ENCODE measurements at regions not wholly inside any gene's neighbourhood (a gene's known extent, or its start where the extent isn't known, plus 50 kb on each side); places are given as distances from the start of the nearest gene placed in this dataset.

DNA sequence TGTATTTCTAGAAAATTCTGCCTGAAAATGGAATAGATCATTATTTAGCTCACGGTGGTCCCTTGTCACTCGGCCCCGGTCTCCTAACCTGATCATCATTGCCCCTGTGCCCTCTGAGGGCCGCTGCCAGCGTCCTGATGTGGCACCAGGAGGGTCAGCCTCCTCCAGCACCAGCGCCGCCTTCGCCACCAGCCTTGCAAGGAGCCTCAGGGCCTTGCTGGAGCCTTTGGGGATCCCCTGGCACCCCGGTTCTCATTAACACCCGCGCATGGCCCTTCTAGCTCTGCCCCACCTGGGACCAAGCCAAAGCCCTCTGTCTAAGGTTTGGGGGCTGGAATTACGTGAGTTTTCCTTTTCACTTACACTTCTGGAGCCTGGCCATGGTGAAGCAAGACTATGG lies 282.5 kb upstream of the ADARB2 start:
- Histone ChIP-seq H3K27ac (ENCODE audit: low read depth in 1 of 2, low read length in 2 of 2) (no peak overlapping the region), H3K27me3 (ENCODE audit: control insufficient read depth in 4 of 4, insufficient read depth in 4 of 4, low read length in 3 of 4) (no peaks in the 10 kb centered on the region), H3K36me3 (ENCODE audit: control insufficient read depth in 4 of 4, insufficient read depth in 3 of 4, low read depth in 1 of 4, low read length in 3 of 4) (no peaks in the 10 kb centered on the region), H3K9ac (ENCODE audit: low read depth in 1 of 2, low read length in 2 of 2) (no peak overlapping the region), H3K4me3 (ENCODE audit: low read depth in 1 of 3, low read length in 3 of 3) (no peak overlapping the region), H3K4me1 (ENCODE audit: control insufficient read depth in 4 of 4, insufficient read depth in 4 of 4, low read length in 3 of 4) (no peaks in the 10 kb centered on the region), H3K9me3 (ENCODE audit: control insufficient read depth in 4 of 4, low read length in 3 of 4) (no peaks in the 10 kb centered on the region)
- no peak for DNase-seq (ENCODE audit: low spot score)
- WGBS = 86% methylated on average over 12 of the region's 12 CpGs
- no peak for TF ChIP-seq FOXA1 (IDR thresholded peaks at IDR 0.05)
- TF ChIP-seq, protein P1, sequence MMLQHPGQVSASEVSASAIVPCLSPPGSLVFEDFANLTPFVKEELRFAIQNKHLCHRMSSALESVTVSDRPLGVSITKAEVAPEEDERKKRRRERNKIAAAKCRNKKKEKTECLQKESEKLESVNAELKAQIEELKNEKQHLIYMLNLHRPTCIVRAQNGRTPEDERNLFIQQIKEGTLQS (IDR thresholded peaks at IDR 0.05) = no peak
- no peak for TF ChIP-seq SP1 (IDR thresholded peaks at IDR 0.05)
- no peak for TF ChIP-seq HNF4A (conservative IDR thresholded peaks at IDR 0.05)
- no peak for TF ChIP-seq EGR1 (IDR thresholded peaks at IDR 0.05; ENCODE audit: low read depth in 2 of 2)
- TF ChIP-seq JUND (IDR thresholded peaks at IDR 0.05) = no peak
- TF ChIP-seq, protein P2, sequence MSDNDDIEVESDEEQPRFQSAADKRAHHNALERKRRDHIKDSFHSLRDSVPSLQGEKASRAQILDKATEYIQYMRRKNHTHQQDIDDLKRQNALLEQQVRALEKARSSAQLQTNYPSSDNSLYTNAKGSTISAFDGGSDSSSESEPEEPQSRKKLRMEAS (IDR thresholded peaks at IDR 0.05) = no peak
- TF ChIP-seq GABPA (IDR thresholded peaks at IDR 0.05 in 1 of 2, conservative IDR thresholded peaks at IDR 0.05 in 1 of 2) = no peak
- TF ChIP-seq NR2F2 (IDR thresholded peaks at IDR 0.05) = no peak
- TF ChIP-seq RAD21 (IDR thresholded peaks at IDR 0.05) = no peak
- TF ChIP-seq, protein P3, sequence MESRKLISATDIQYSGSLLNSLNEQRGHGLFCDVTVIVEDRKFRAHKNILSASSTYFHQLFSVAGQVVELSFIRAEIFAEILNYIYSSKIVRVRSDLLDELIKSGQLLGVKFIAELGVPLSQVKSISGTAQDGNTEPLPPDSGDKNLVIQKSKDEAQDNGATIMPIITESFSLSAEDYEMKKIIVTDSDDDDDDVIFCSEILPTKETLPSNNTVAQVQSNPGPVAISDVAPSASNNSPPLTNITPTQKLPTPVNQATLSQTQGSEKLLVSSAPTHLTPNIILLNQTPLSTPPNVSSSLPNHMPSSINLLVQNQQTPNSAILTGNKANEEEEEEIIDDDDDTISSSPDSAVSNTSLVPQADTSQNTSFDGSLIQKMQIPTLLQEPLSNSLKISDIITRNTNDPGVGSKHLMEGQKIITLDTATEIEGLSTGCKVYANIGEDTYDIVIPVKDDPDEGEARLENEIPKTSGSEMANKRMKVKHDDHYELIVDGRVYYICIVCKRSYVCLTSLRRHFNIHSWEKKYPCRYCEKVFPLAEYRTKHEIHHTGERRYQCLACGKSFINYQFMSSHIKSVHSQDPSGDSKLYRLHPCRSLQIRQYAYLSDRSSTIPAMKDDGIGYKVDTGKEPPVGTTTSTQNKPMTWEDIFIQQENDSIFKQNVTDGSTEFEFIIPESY (IDR thresholded peaks at IDR 0.05) = no peak
- no peak for TF ChIP-seq RXRA (IDR thresholded peaks at IDR 0.05)

DNA sequence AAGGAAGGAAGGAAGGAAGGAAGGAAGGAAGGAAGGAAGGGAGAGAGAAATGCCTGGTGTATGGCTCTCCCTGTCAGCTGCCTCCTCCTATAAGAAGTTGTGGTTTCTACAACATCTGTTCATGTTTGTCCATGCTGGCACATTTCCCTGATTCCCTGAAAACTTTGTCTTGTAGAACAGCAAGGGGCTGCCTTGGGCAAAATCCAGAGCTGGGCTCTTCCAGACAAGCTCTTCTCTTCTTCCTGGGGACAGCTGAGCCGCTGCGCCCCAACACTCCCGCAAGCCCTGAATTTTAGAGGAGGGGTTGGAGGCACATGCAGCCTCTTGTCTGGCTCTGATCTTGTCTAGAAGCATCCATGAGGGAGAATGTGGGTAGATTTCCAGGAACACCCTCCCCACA lies 282.0 kb upstream of the ADARB2 start:
- Histone ChIP-seq H3K36me3 (ENCODE audit: control insufficient read depth in 4 of 4, insufficient read depth in 3 of 4, low read depth in 1 of 4, low read length in 3 of 4) (no peaks in the 10 kb centered on the region), H3K4me1 (ENCODE audit: control insufficient read depth in 4 of 4, insufficient read depth in 4 of 4, low read length in 3 of 4) (no peaks in the 10 kb centered on the region), H3K27me3 (ENCODE audit: control insufficient read depth in 4 of 4, insufficient read depth in 4 of 4, low read length in 3 of 4) (no peaks in the 10 kb centered on the region), H3K27ac (ENCODE audit: low read depth in 1 of 2, low read length in 2 of 2) (no peak overlapping the region), H3K9ac (ENCODE audit: low read depth in 1 of 2, low read length in 2 of 2) (no peak overlapping the region), H3K9me3 (ENCODE audit: control insufficient read depth in 4 of 4, low read length in 3 of 4) (no peaks in the 10 kb centered on the region), H3K4me3 (ENCODE audit: low read depth in 1 of 3, low read length in 3 of 3) (no peak overlapping the region)
- TF ChIP-seq FOXA1 (IDR thresholded peaks at IDR 0.05) (no peak), EGR1 (IDR thresholded peaks at IDR 0.05; ENCODE audit: low read depth in 2 of 2) (no peak), JUND (IDR thresholded peaks at IDR 0.05) (no peak), GABPA (IDR thresholded peaks at IDR 0.05 in 1 of 2, conservative IDR thresholded peaks at IDR 0.05 in 1 of 2) (no peak)
- TF ChIP-seq, protein P4, sequence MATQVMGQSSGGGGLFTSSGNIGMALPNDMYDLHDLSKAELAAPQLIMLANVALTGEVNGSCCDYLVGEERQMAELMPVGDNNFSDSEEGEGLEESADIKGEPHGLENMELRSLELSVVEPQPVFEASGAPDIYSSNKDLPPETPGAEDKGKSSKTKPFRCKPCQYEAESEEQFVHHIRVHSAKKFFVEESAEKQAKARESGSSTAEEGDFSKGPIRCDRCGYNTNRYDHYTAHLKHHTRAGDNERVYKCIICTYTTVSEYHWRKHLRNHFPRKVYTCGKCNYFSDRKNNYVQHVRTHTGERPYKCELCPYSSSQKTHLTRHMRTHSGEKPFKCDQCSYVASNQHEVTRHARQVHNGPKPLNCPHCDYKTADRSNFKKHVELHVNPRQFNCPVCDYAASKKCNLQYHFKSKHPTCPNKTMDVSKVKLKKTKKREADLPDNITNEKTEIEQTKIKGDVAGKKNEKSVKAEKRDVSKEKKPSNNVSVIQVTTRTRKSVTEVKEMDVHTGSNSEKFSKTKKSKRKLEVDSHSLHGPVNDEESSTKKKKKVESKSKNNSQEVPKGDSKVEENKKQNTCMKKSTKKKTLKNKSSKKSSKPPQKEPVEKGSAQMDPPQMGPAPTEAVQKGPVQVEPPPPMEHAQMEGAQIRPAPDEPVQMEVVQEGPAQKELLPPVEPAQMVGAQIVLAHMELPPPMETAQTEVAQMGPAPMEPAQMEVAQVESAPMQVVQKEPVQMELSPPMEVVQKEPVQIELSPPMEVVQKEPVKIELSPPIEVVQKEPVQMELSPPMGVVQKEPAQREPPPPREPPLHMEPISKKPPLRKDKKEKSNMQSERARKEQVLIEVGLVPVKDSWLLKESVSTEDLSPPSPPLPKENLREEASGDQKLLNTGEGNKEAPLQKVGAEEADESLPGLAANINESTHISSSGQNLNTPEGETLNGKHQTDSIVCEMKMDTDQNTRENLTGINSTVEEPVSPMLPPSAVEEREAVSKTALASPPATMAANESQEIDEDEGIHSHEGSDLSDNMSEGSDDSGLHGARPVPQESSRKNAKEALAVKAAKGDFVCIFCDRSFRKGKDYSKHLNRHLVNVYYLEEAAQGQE (IDR thresholded peaks at IDR 0.05) = no peak
- TF ChIP-seq, protein P1 (IDR thresholded peaks at IDR 0.05) = no peak
- DNase-seq (ENCODE audit: low spot score) = no peak
- 97% methylated on average over 3 of the region's 3 CpGs for WGBS
